Transverse colon (tissue), 4 donors: ENCODE measurements at regions not wholly inside any gene's neighbourhood (a gene's known extent, or its start where the extent isn't known, plus 50 kb on each side); places are given as distances from the start of the nearest gene placed in this dataset.

ENCODE experiments used
- DNase-seq: peaks from one replicate; pipeline ENCODE4 v3.0.0-alpha.2; 2019
- H3K27ac ChIP-seq, 4 donors: fragments of 200-600 bp; sonication (generic); 2 replicates each; pipeline ENCODE4 v1.5.1; 2016 to 2018; ENCODE audit warnings: inconsistent platforms in 4 of 4
- H3K27me3 ChIP-seq: fragments of 200-600 bp; sonication (generic); 2 replicates; pipeline ENCODE4 v1.5.1; 2017; ENCODE audit warnings: inconsistent platforms
- H3K36me3 ChIP-seq, 4 donors: fragments of 200-600 bp; sonication (generic); 2 replicates each; pipeline ENCODE4 v1.5.1; 2017 to 2019; ENCODE audit warnings: inconsistent platforms in 4 of 4
- H3K4me1 ChIP-seq, 4 donors: fragments of 200-600 bp; sonication (generic); 2 replicates each; pipeline ENCODE4 v1.5.1; 2017 to 2020; ENCODE audit warnings: inconsistent platforms in 4 of 4
- H3K4me3 ChIP-seq, 4 donors: fragments of 200-600 bp; sonication (generic); 1 replicate in 1 of 4; 2 replicates in 3 of 4; pipeline versions ENCODE4 v1.5.1 to v1.6.1; 2017 to 2019; ENCODE audit warnings: inconsistent platforms in 4 of 4
- H3K9me3 ChIP-seq, 2 donors: fragments of 200-600 bp; sonication (generic); 2 replicates each; pipeline ENCODE4 v1.5.1; 2017 to 2019; ENCODE audit warnings: inconsistent platforms in 2 of 2
- CTCF ChIP-seq, 5 experiments: fragments of 200-600 bp in 3 of 5; fragments of 450-650 bp in 2 of 5; sonication (generic) in 3 of 5; IDR thresholded peaks; 1 replicate in 2 of 5; 2 replicates in 3 of 5; pipeline ENCODE4 v1.5.1; 2016 to 2017; ENCODE audit warnings: antibody characterized with exemption in 5 of 5, inconsistent platforms in 3 of 5, mild to moderate bottlenecking in 2 of 5, moderate library complexity in 1 of 5
- EP300 ChIP-seq: sonication (generic); formaldehyde crosslinking; IDR thresholded peaks from one replicate; pipeline ENCODE4 v1.6.1; 2017; ENCODE audit warnings: antibody characterized with exemption, low read depth
- POLR2A ChIP-seq: fragments of 450-650 bp; IDR thresholded peaks from one replicate; pipeline ENCODE4 v1.6.1; 2016; ENCODE audit warnings: antibody characterized with exemption, mild to moderate bottlenecking, moderate library complexity
- POLR2AphosphoS5 ChIP-seq, 3 donors: sonication (generic); formaldehyde crosslinking; IDR thresholded peaks; one replicate each; pipeline ENCODE4 v1.6.1; 2016; ENCODE audit warnings: antibody characterized with exemption in 3 of 3
- WGBS, 2 donors: methylation state at CpG; one replicate each; pipeline ENCODE4 v1.1.5; 2018; ENCODE audit warnings: low coverage in 1 of 2; 5-methylcytosine and 5-hydroxymethylcytosine counted together
- in situ Hi-C, 4 donors: fragments of 200-750 bp; cut with MboI; loops; one replicate each; pipeline versions ENCODE4 v1.15.0 to v1.15.1; 2017; ENCODE audit warnings: low sequenced_read_pairs in 3 of 4, low pct_ligation_motif_present in 1 of 4, low pct_unique_long_range_greater_than_20kb in 1 of 4
- intact Hi-C: fragments of 100-400 bp; cut with DNase I; formaldehyde crosslinking; loops from one replicate; pipeline ENCODE4 v1.15.1; 2023; ENCODE audit warnings: low total_unique reads

- H3K9me3 ChIP-seq: no peaks in the 10 kb centered on the region
- 85 to 88% methylated on average over 5 to 7 of the region's 7 CpGs for WGBS, 2 donors
- H3K4me3 ChIP-seq: no peak overlapping the region
- no peak overlapping the region for H3K27ac ChIP-seq
- intact Hi-C loops (no loop called here), in situ Hi-C loops (no loop called here)
- TF ChIP-seq EP300 (no peak), POLR2A (no peak), POLR2AphosphoS5 (IDR thresholded peaks at IDR 0.05) (no peak), CTCF (IDR thresholded peaks at IDR 0.05) (no peak)
- no peak for DNase-seq
- no peaks in the 10 kb centered on the region for H3K27me3 ChIP-seq
- no peaks in the 10 kb centered on the region for H3K36me3 ChIP-seq
- H3K4me1 ChIP-seq: no peaks in the 10 kb centered on the region
Measured at GRCh38 chr17:62322313-62322712, 58.0 kb upstream of the EFCAB3 start.

GRCh38 chr17:62321451-62321850 is 58.9 kb upstream of the EFCAB3 start:
- WGBS, 2 donors: 53 to 67% methylated on average over 1 of the region's 1 CpG
- in situ Hi-C loops: no loop called here

DNA sequence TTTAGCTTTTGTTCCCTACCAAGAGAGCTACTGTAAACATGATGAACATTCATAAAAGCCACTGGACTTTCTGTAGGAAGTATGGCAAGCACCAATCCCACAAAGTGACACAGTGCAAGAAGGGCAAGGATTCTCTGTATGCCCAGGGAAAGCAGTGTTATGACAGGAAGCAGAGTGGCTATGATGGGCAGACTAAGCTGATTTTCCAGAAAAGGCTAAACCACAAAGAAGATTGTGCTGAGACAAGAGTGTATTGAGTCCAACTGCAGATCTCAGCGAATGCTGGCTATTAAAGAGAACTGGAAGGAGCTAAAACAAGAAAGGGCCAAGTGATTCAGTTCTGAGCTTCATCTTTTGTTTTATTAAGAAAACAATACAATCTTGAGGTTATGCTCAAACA is 60.5 kb upstream of the EFCAB3 start:
- TF ChIP-seq POLR2A (no peak), POLR2AphosphoS5 (IDR thresholded peaks at IDR 0.05) (no peak), EP300 (no peak), CTCF (IDR thresholded peaks at IDR 0.05) (no peak)
- intact Hi-C loops (no loop called here), in situ Hi-C loops (no loop called here)
- no peak for DNase-seq
- H3K27ac ChIP-seq: no peak overlapping the region
- H3K4me3 ChIP-seq: no peak overlapping the region
- H3K9me3 ChIP-seq: no peaks in the 10 kb centered on the region
- H3K27me3 ChIP-seq: no peaks in the 10 kb centered on the region
- no peaks in the 10 kb centered on the region for H3K4me1 ChIP-seq
- no peaks in the 10 kb centered on the region for H3K36me3 ChIP-seq
- 63 to 85% methylated on average over 1 of the region's 1 CpG for WGBS, 2 donors

More at GRCh38 chr17:62321451-62321850, 58.9 kb upstream of the EFCAB3 start:
- H3K9me3 ChIP-seq: no peaks in the 10 kb centered on the region
- TF ChIP-seq CTCF (IDR thresholded peaks at IDR 0.05) (no peak), POLR2A (no peak), EP300 (no peak), POLR2AphosphoS5 (IDR thresholded peaks at IDR 0.05) (no peak)
- no peaks in the 10 kb centered on the region for H3K4me1 ChIP-seq
- H3K36me3 ChIP-seq: no peaks in the 10 kb centered on the region
- no peak overlapping the region for H3K27ac ChIP-seq
- H3K27me3 ChIP-seq: no peaks in the 10 kb centered on the region
- intact Hi-C loops: no loop called here
- no peak overlapping the region for H3K4me3 ChIP-seq
- no peak for DNase-seq

DNA sequence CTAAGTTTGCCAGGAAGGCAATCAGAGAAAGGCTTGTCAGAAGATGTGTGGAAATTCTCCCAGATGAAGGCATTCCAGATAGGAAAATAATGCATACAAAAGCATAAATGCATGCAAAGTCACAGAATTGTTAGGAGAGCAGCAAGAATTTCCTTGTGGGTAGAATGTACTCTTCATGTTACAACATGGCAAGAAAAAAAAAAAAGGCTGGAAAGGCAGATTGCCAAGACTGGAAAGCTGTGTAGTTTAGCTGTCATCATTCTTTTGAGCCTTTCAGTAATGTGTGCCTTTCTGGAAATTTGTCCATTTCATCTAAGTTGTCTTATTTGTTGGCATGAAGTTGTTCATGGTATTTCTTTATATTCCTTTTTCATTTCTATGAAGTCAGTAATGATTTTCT is 71.0 kb upstream of the EFCAB3 start:
- Histone ChIP-seq H3K27me3 (peaks cover 4% of the 10 kb centered on the region), H3K27ac (no peak overlapping the region), H3K4me3 (no peak overlapping the region), H3K9me3 (no peaks in the 10 kb centered on the region), H3K36me3 (no peaks in the 10 kb centered on the region), H3K4me1 (peaks cover 0 to 15% (median 0%) of the 10 kb centered on the region in 4 donors)
- TF ChIP-seq POLR2A (no peak), CTCF (IDR thresholded peaks at IDR 0.05) (no peak), POLR2AphosphoS5 (IDR thresholded peaks at IDR 0.05) (no peak), EP300 (no peak)
- intact Hi-C loops (no loop called here), in situ Hi-C loops (no loop called here)
- DNase-seq: no peak
